GM18870 (cell line): ENCODE measurements at regions not wholly inside any gene's neighbourhood (a gene's known extent, or its start where the extent isn't known, plus 50 kb on each side); places are given as distances from the start of the nearest gene placed in this dataset.

Source experiments
- ATAC-seq: cut with Tn5 transposase; IDR thresholded peaks from one replicate; pipeline ENCODE4 v1.9.1; 2021; ENCODE audit warnings: moderate library complexity; ENCODE audit not compliant: unreplicated experiment

- no peak for ATAC-seq
Observed at GRCh38 chr12:87930033-87930432, 99.2 kb downstream of the C12orf50 start.

GRCh38 chr12:87929346-87929745 lies 99.9 kb downstream of the C12orf50 start:
- ATAC-seq: no peak

- ATAC-seq: no peak
Observed at GRCh38 chr12:87928031-87928430, 101.2 kb downstream of the C12orf50 start.

- no peak for ATAC-seq
Observed at GRCh38 chr12:87925021-87925420, 104.2 kb downstream of the C12orf50 start.

GRCh38 chr12:87924149-87924548 lies 105.1 kb downstream of the C12orf50 start:
- no peak for ATAC-seq

- ATAC-seq: no peak
Observed at GRCh38 chr12:87923361-87923760, 105.8 kb downstream of the C12orf50 start.

- ATAC-seq: no peak
Observed at GRCh38 chr12:87922736-87923135, 106.5 kb downstream of the C12orf50 start.

- no peak for ATAC-seq
Observed at GRCh38 chr12:87921621-87922020, 107.6 kb downstream of the C12orf50 start.

- ATAC-seq: no peak
Observed at GRCh38 chr12:87920139-87920538, 109.1 kb downstream of the C12orf50 start.

- no peak for ATAC-seq
Observed at GRCh38 chr12:87901457-87901856, 127.7 kb downstream of the C12orf50 start.

- ATAC-seq: no peak
Observed at GRCh38 chr12:87897662-87898061, 131.5 kb downstream of the C12orf50 start.

- ATAC-seq: no peak
Observed at GRCh38 chr12:87883806-87884205, 145.4 kb downstream of the C12orf50 start.

- ATAC-seq: no peak
Observed at GRCh38 chr12:87879141-87879540, 150.1 kb downstream of the C12orf50 start.

- ATAC-seq: no peak
Observed at GRCh38 chr12:87870493-87871460, 158.4 kb downstream of the C12orf50 start.

GRCh38 chr12:87870061-87870460 lies 159.1 kb downstream of the C12orf50 start:
- no peak for ATAC-seq

GRCh38 chr12:87866578-87867292 lies 162.5 kb downstream of the C12orf50 start:
- ATAC-seq: peak; percentile 51

GRCh38 chr12:87861791-87862190 lies 167.4 kb downstream of the C12orf50 start:
- no peak for ATAC-seq

- ATAC-seq: no peak
Observed at GRCh38 chr12:87853448-87854003, 175.7 kb downstream of the C12orf50 start.

- ATAC-seq: no peak
Observed at GRCh38 chr12:87849074-87849473, 180.1 kb downstream of the C12orf50 start.

GRCh38 chr12:87848248-87848868 lies 180.8 kb downstream of the C12orf50 start:
- ATAC-seq: peak; percentile 68

- no peak for ATAC-seq
Observed at GRCh38 chr12:87847147-87847546, 182.1 kb downstream of the C12orf50 start.
